Suprapubic skin (tissue), 4 donors: ENCODE measurements at regions not wholly inside any gene's neighbourhood (a gene's known extent, or its start where the extent isn't known, plus 50 kb on each side); places are given as distances from the start of the nearest gene placed in this dataset.

Source experiments
- CTCF ChIP-seq, 2 donors: fragments of 200-600 bp in 1 of 2; fragments of 450-650 bp in 1 of 2; sonication (generic) in 1 of 2; IDR thresholded peaks; one replicate each; pipeline ENCODE4 v1.5.1; 2016 to 2019; ENCODE audit warnings: antibody characterized with exemption in 2 of 2, mild to moderate bottlenecking in 1 of 2, moderate library complexity in 1 of 2
- EP300 ChIP-seq: sonication (generic); formaldehyde crosslinking; IDR thresholded peaks from one replicate; pipeline ENCODE4 v1.6.1; 2017; ENCODE audit warnings: antibody characterized with exemption
- POLR2A ChIP-seq, 2 donors: fragments of 450-650 bp; IDR thresholded peaks; one replicate each; pipeline ENCODE4 v1.6.1; 2017; ENCODE audit warnings: antibody characterized with exemption in 2 of 2, mild to moderate bottlenecking in 2 of 2, moderate library complexity in 2 of 2
- POLR2AphosphoS5 ChIP-seq, 3 donors: sonication (generic); formaldehyde crosslinking; IDR thresholded peaks; one replicate each; pipeline ENCODE4 v1.6.1; 2017; ENCODE audit warnings: antibody characterized with exemption in 3 of 3

GRCh38 chr4:38489011-38489861 lies 174.8 kb upstream of the KLF3 start:
- no peak for TF ChIP-seq CTCF (IDR thresholded peaks at IDR 0.05)
- no peak for TF ChIP-seq POLR2A (IDR thresholded peaks at IDR 0.05)
- TF ChIP-seq EP300: no peak
- no peak for TF ChIP-seq POLR2AphosphoS5 (IDR thresholded peaks at IDR 0.05)
